ENCODE measurements at regions not wholly inside any gene's neighbourhood (a gene's known extent, or its start where the extent isn't known, plus 50 kb on each side); places are given as distances from the start of the nearest gene placed in this dataset.
"Not testable (repeated sequence)": the region's sequence is repeated elsewhere in the genome, so short reads cannot be mapped to it uniquely, and the experiment has no call there.

DNA sequence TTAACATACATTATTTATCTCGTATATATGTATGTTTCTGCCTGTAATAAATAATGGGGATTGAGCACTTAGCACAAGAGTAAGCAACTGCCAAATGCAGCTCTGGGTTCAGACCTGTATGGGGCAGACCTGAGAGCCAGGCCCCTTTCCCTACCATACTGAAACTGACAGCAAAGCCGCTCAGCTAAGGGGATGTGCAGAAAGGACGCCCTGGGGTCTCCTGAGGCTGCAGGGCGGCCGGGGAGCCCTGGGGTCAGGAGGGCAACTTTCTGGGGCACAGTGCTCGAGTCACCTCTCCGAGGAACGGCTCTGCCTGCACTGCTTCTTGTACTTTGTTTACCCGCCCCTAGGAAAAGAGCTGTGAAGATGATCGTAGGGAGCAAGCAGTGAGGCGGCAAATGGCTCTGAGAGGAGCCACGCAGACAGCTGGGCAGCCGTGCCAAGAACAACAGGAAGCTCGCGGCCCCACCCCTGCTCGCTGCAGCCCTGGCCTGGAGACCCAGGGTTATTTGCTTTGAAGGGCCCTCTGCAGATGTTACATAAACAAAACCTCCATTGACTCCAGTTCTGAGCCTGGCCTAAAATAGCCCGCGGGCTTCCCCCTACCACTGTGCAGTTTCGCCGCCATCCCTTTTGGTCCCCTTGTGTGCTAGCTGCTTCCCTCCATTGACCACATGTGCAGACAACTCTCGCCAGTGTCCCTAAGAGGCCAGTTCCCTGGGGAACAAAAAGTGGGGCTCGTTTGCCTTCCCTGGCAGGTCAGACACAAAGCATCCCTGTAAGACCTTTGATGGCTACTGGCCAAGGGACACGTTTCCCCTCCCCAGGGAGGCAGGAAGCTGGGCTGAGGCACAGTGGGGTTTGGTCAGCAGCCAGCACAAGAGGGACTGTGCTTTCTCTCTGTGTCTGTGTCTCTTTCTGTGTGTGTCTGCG is 111.3 kb upstream of the LNX1 start:
- Mint-ChIP-seq H3K27ac (peak overlapping the region; percentile 86), H3K27me3 (no peaks in the 10 kb centered on the region), H3K4me1 (peaks cover 55% of the 10 kb centered on the region), H3K9me3 (peaks cover 7% of the 10 kb centered on the region), H3K4me3 (peak overlapping the region; percentile 74), H3K36me3 (peaks cover 8% of the 10 kb centered on the region)
- ATAC-seq = peak; percentile 80

GRCh38 chr4:53701260-53701659 is 110.0 kb upstream of the LNX1 start:
- peaks cover 48% of the 10 kb centered on the region for H3K4me1 Mint-ChIP-seq
- not testable (repeated sequence) for H3K9me3 Mint-ChIP-seq, H3K4me3 Mint-ChIP-seq, H3K36me3 Mint-ChIP-seq, ATAC-seq, H3K27me3 Mint-ChIP-seq
- peak overlapping the region; percentile 27 for H3K27ac Mint-ChIP-seq

DNA sequence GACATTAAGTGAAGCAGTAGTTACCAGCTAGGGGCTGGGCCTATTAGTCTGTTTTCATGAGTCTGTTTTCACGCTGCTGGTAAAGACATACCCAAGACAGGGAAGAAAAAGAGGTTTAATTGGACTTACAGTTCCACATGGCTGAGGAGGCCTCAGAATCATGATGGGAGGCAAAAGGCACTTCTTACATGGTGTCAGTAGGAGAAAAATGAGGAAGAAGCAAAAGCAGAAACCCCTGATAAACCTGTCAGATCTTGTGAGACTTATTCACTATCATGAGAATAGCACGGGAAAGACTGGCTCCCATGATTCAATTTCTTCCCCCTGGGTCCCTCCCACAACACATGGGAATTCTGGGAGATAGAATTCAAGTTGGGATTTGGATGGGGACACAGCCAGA is 108.0 kb upstream of the LNX1 start:
- H3K27me3 Mint-ChIP-seq, H3K27ac Mint-ChIP-seq, ATAC-seq, H3K9me3 Mint-ChIP-seq, H3K36me3 Mint-ChIP-seq, H3K4me3 Mint-ChIP-seq: not testable (repeated sequence)
- H3K4me1 Mint-ChIP-seq = peaks cover 29% of the 10 kb centered on the region

GRCh38 chr4:53697016-53697685 is 105.9 kb upstream of the LNX1 start:
- H3K27ac Mint-ChIP-seq = no peak overlapping the region
- no peak overlapping the region for H3K4me3 Mint-ChIP-seq
- no peak for ATAC-seq
- H3K36me3 Mint-ChIP-seq = peaks cover 8% of the 10 kb centered on the region
- H3K27me3 Mint-ChIP-seq = peaks cover 1% of the 10 kb centered on the region
- peaks cover 13% of the 10 kb centered on the region for H3K4me1 Mint-ChIP-seq
- H3K9me3 Mint-ChIP-seq = peaks cover 7% of the 10 kb centered on the region

- Mint-ChIP-seq H3K27ac (no peak overlapping the region), H3K4me3 (no peak overlapping the region), H3K4me1 (peaks cover 1% of the 10 kb centered on the region), H3K9me3 (peaks cover 1% of the 10 kb centered on the region), H3K27me3 (peaks cover 15% of the 10 kb centered on the region), H3K36me3 (peaks cover 1% of the 10 kb centered on the region)
- ATAC-seq = no peak
These were observed 104.5 kb upstream of the LNX1 start for GRCh38 chr4:53695540-53696463.

DNA sequence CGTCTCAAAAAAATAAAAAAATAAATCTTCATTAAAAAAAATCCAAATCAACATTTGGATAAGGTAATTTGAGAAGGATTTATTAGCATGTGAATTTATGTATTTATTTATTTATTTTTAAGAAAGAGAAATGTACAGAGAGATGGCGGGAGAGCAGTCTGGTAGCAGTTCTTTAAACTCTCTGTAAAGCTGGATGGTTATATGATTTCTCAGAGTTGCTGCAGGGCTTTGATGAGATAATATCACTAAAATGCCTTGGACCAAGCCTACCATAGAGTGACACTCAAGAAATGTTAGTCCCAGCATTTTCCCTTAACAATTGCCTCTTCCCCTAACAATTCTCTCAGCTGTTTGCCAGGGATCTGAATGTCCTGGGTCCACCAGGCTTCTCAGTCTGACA is 103.4 kb upstream of the LNX1 start:
- no peak overlapping the region for H3K4me3 Mint-ChIP-seq
- no peaks in the 10 kb centered on the region for H3K9me3 Mint-ChIP-seq
- no peaks in the 10 kb centered on the region for H3K4me1 Mint-ChIP-seq
- peaks cover 26% of the 10 kb centered on the region for H3K27me3 Mint-ChIP-seq
- H3K36me3 Mint-ChIP-seq = no peaks in the 10 kb centered on the region
- ATAC-seq = no peak
- H3K27ac Mint-ChIP-seq = no peak overlapping the region

DNA sequence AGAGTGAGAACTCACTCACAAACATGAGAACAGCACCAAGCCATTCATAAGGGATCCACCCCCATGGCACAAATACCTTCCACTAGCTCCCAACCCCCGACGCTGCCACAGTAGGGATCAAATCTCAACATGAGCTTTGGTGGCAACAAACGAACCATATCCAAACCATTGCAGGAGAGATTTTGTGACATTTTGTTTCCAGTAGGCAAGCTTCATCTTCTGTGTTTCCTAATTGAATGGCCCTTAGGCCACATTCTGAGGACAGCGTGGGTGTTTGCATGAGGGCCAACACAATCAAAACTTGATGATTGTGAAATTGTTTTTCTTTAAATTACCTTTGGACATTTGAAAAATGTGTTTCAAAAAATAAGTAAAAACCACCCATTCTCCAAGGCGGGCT is 102.6 kb upstream of the LNX1 start:
- Mint-ChIP-seq H3K36me3 (no peaks in the 10 kb centered on the region), H3K9me3 (no peaks in the 10 kb centered on the region), H3K4me1 (no peaks in the 10 kb centered on the region), H3K4me3 (no peak overlapping the region), H3K27ac (no peak overlapping the region), H3K27me3 (peaks cover 30% of the 10 kb centered on the region)
- no peak for ATAC-seq

DNA sequence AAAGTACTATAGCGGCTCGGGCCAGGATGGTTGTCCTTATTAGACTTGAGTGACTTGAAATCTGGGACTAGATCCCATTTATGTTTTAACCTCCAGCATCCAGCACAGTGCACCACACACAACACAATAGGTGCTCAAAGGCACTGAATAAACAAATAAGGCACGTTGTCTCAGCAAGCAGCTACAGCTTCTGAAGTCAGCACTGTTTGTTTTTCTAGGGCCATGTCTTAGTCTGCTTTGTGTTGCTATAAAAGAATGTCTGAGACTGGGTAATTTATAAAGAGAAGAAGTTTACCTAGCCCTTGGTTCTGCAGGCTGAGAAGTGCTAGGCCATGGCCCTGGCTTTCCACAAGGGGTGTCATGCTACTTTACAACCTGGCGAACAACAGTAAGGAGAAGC is 102.1 kb upstream of the LNX1 start:
- H3K4me1 Mint-ChIP-seq = peaks cover 3% of the 10 kb centered on the region
- H3K9me3 Mint-ChIP-seq = no peaks in the 10 kb centered on the region
- ATAC-seq = no peak
- no peak overlapping the region for H3K4me3 Mint-ChIP-seq
- H3K36me3 Mint-ChIP-seq = no peaks in the 10 kb centered on the region
- H3K27ac Mint-ChIP-seq = no peak overlapping the region
- peaks cover 30% of the 10 kb centered on the region for H3K27me3 Mint-ChIP-seq

DNA sequence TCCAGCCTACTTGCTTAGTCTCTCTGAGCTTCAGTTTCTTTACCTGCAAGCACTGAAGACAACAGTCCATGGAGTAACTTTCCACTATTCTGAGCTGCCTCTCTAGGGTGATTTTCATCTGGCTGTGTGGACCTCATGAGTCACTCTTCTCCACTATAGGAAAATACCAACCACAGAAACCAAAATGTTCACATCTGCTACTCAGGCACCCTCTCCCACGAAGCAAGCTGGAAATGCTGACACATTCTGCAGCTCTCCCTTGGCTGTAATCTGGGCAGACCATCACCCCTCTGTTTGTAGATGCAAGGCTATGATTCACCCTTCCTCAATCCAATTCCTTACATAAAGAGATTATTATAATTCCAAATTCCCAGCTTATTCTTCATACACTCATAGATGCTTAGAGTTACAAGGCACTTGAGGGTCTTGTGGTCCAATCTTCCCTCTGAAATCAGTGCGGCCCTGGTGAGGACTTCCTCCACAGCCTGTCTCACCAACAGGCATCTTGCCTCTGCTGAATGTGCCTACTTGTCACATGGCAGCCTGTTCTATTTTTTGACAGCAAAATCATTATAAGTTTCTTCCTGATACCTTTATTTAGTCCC is 97.0 kb upstream of the LNX1 start:
- Mint-ChIP-seq H3K4me3 (no peak overlapping the region), H3K4me1 (peaks cover 8% of the 10 kb centered on the region), H3K36me3 (no peaks in the 10 kb centered on the region), H3K27ac (no peak overlapping the region), H3K27me3 (peaks cover 30% of the 10 kb centered on the region), H3K9me3 (no peaks in the 10 kb centered on the region)
- ATAC-seq = peak; percentile 82

DNA sequence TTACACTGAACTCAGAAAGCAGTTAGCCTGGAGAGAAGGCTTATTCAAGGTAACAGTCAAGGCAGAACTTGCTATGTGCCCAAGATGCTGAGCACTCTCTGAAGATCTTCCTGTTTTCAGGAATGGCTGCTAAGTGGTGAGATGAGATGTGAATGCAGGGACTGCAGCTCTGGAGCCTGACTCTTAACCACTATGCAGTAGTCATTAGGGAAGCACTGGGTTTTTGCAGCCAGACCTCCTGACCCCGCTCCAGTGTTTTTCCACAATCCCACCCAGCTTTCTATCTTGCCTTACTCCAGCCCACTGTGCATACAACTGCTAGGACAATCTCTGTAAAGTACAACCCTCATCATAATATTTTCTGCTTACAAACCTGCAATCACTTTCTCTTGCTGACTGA is 95.2 kb upstream of the LNX1 start:
- no peak overlapping the region for H3K4me3 Mint-ChIP-seq
- H3K27ac Mint-ChIP-seq = no peak overlapping the region
- H3K27me3 Mint-ChIP-seq = peaks cover 23% of the 10 kb centered on the region
- H3K36me3 Mint-ChIP-seq = no peaks in the 10 kb centered on the region
- ATAC-seq = no peak
- no peaks in the 10 kb centered on the region for H3K9me3 Mint-ChIP-seq
- peaks cover 8% of the 10 kb centered on the region for H3K4me1 Mint-ChIP-seq

DNA sequence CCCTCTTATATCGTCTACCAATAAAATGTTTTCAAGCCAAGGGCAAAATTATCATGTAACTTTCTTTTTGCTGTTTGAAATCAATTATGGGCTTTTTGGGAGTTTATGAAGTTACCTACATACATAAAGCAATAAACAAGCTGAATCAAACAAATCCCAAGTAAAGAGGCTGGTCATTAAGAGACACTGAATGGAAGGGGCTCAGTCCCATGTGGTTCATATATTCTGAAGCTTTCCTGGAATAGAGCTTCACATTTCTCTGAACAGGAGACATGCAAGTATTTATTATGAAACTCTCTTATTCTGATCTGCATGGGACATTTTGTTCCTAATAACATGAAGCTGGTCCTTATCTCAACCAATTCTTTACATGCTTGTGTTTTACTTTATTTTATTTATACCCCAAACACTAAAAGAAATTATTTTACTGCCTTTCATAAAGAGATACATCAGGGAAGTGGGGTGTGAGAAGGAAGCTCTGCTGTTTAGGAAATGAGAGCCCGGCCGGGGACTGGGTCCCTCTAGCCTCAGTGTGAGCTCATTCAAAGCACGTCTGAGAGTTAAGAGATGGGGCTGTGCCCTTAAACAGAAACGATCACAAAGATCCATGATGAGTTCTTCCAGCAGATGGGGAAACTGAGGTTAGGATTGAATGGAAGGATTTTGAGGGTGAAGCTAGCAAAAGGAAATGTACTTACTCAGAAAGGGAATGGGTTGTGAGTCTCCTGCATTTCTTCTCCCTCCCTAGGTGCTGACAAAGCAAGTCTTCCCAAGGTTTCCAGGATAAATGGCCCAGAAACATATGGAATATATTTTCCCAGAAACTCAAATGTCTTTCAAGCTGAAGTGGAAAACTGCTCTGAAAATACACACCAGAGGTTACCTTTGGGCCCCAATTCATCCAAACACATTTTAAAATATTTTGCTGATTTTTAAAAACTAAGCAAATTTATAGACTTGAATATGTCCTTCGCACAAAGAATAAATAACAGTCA is 93.1 kb upstream of the LNX1 start:
- Mint-ChIP-seq H3K36me3 (peaks cover 6% of the 10 kb centered on the region), H3K9me3 (peaks cover 3% of the 10 kb centered on the region), H3K4me1 (peaks cover 8% of the 10 kb centered on the region), H3K27me3 (peaks cover 2% of the 10 kb centered on the region), H3K27ac (no peak overlapping the region), H3K4me3 (no peak overlapping the region)
- ATAC-seq = no peak

- no peak for ATAC-seq
- no peaks in the 10 kb centered on the region for H3K4me1 Mint-ChIP-seq
- no peak overlapping the region for H3K4me3 Mint-ChIP-seq
- no peaks in the 10 kb centered on the region for H3K27me3 Mint-ChIP-seq
- no peak overlapping the region for H3K27ac Mint-ChIP-seq
- peaks cover 6% of the 10 kb centered on the region for H3K36me3 Mint-ChIP-seq
- H3K9me3 Mint-ChIP-seq = peaks cover 7% of the 10 kb centered on the region
These were observed 91.6 kb upstream of the LNX1 start for GRCh38 chr4:53682908-53683307.

DNA sequence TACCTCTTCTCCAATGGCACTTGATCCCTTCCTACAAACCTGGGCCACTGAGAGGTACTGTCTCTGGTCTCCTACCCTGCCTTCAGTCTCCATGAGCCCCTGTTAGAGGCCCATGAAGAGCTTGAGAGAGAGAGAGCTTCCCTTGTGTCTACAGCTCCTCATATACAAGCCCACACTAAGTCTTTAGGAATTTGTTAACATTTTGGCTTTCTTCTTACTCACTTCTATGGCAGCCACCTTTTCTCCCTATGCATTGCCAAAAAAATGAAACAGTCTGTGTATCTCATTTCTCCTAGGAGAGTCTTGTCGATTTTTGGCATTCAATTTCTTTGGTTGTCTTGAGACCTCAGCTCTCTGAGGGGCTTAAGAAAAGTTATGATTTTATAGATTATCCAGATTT is 90.9 kb upstream of the LNX1 start:
- no peaks in the 10 kb centered on the region for H3K4me1 Mint-ChIP-seq
- H3K36me3 Mint-ChIP-seq = peaks cover 6% of the 10 kb centered on the region
- H3K27me3 Mint-ChIP-seq = no peaks in the 10 kb centered on the region

DNA sequence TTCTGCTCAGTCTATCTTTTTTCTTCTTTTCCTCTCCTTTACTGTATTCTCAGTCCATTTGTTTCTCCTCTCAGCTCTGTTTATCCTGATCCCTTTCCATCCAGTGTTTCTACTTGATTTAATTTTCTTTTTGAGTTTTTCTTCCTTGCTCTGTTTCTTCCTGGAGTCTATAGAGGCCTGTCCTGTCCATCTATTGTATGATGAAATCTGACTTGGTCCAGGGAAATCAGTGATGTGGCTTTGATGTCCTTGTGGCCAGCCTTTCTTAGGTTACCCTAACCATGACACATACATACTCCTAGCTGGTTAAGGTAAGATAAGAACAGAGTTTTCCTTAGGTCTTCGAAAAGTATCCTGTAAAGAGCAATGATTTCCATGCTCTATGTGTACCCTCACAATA is 89.3 kb upstream of the LNX1 start:
- H3K4me3 Mint-ChIP-seq = no peak overlapping the region
- peaks cover 6% of the 10 kb centered on the region for H3K36me3 Mint-ChIP-seq
- H3K27ac Mint-ChIP-seq = no peak overlapping the region
- no peaks in the 10 kb centered on the region for H3K4me1 Mint-ChIP-seq
- ATAC-seq = no peak
- peaks cover 8% of the 10 kb centered on the region for H3K9me3 Mint-ChIP-seq
- H3K27me3 Mint-ChIP-seq = no peaks in the 10 kb centered on the region

More for the DNA sequence above, 90.9 kb upstream of the LNX1 start:
- no peak overlapping the region for H3K4me3 Mint-ChIP-seq
- ATAC-seq = no peak
- peaks cover 8% of the 10 kb centered on the region for H3K9me3 Mint-ChIP-seq
- no peak overlapping the region for H3K27ac Mint-ChIP-seq
